Medulla oblongata (tissue), 1 donor: ENCODE measurements at regions not wholly inside any gene's neighbourhood (a gene's known extent, or its start where the extent isn't known, plus 50 kb on each side); places are given as distances from the start of the nearest gene placed in this dataset.

ENCODE experiments used
- DNase-seq: peaks from one replicate; pipeline ENCODE4 v3.0.0-alpha.2; 2015; ENCODE audit errors: extremely low spot score

DNA sequence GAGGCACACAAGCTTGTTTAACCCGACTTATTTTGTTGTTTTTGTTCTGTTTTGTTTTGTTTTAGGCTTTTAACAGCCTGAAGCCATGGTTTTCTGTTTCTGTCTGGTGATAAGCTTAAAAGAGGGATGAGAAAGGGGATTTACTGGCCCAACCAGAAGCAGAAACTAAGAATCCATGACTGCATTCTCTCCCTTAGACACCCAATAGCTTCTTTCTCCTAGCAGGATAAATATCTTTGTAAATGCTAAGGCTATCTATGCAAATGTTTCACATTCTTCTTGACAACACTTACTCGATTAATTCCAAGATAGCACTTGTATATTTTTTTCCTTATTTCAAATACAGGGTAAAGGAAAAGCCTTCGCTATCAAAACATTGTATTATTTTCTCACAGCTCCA, 53.7 kb upstream of the SMAD1 start:
- no peak for DNase-seq

DNA sequence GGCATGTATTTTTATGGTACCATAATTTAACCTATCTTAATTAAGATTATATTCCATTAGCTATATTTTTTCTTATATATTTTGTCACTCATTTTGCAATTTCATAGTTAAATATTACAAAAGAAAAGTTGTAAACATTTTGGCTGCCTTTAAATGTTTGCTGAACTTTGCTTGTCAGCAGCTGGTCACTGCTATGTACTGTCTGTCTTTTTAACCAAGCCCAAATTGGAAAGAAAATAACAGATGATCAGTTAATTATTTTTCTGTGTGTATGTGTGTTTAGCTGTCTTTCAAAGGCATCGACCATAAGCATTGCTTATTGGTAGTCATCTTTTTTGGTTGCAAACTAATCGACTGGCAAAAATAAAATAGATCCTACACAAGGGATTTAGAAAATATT, 54.4 kb upstream of the SMAD1 start:
- no peak for DNase-seq

DNA sequence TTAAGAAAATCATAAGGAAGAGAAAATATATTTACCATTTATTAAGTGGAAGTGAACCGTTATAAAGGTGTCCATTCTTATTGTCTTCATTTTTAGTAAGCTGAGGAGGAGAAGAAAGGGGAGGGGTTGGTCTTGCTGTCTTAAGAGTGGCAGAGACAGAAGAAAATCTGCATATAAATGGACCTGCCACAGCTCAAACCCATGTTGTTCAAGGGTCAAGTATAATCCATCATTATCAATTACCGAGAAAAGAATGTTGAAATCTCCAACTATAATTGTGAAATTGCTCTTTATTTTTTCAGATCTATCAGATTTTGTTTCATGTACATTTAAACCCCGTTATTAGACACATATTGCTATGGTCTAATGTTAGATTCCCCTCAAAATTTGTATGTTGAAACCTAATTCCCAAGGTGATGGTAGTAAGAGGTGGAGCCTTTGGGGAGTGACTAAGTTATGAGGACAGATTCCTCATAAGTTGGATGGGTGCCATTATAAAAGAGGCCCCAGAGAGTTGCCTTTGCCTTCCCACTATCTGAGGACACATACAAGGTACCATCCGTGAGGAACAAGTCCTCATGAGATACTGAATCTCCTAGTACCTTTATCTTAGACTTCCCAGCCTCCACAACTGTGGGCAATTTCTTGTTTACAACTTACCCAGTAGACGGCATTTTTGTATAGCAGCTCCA, 58.5 kb upstream of the SMAD1 start:
- no peak for DNase-seq

DNA sequence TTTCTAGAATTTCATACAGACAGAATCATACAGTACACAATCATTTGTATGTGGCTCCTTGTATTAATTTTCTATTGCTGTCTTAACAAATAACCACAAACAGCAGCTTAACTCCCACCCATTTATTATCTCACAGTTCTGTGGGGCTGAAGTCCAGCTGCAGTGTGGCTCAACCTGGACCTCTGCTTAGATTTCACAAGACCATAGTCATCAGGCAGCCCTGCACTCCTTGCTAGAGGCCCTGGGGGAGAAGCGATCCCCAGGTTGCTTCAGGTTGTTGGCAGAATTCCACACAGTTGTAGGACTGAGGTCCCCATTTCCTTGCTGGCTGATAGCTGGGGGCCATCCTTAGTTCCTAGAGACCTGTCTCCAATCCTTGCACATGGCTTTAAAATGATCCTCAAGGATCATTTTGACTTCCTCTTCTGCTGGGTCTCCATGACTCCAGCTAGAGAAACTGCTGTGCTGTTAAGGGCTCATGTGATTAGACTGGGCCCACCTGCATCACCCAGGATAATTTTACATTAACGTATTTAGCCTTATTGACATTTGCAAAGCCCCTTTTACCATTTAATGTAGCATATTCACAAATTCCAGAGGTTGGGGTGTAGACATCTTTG, 60.9 kb upstream of the SMAD1 start:
- no peak for DNase-seq

DNA sequence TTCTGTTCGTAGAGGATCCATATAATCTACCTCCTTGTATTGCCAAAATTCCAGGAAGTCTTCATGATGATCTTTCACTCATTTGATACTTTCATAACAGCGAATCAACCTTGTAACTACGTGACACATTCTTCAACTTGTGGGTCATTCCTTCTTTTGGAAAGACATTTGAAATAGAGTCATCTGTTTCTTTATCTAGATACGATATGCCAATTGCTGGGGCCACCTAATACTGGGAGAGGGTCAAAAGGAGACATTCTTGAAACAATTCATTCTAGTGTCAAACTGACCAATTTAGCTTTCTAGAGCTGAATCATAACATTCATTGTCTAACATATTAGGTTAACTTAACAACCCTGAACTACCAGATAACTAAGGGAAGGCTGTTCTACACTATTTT, 62.9 kb upstream of the SMAD1 start:
- DNase-seq = no peak

DNA sequence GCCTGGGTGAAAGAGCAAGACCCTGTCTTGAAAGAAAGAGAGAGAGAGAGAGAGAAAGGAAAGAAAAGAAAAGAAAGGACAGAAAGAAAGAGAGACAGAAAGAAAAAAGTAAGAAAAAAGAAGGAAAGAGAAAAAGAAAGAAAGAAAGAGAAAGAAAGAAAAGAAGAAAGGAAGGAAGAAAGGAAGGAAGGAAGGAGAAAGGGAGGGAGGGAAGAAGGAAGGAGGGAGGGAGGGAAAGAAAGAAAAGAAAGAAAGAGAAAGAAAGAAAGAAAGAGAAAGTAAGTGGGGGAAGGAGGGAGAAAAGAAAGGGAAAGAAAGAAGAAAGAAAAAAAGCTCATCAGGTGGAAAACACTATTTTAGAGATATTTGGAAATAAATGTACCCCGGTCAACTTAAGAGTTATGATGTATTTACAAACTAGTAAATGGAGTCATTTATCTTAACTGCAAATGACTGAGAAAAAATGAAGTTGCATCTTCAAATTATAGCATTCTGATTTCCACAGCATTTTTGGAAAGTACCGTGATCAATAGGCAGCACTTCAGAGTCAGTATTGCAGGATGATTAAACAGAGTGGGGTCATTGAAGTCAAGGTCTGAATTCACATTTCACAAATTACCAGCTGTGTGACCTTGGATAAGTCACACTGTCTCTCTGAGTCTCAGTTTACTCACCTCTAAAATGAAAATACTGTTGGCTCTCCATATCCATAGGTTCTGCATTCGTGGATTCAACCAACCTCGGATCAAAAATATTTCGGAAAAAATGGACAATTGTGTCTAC, 64.1 kb upstream of the SMAD1 start:
- DNase-seq = no peak

DNA sequence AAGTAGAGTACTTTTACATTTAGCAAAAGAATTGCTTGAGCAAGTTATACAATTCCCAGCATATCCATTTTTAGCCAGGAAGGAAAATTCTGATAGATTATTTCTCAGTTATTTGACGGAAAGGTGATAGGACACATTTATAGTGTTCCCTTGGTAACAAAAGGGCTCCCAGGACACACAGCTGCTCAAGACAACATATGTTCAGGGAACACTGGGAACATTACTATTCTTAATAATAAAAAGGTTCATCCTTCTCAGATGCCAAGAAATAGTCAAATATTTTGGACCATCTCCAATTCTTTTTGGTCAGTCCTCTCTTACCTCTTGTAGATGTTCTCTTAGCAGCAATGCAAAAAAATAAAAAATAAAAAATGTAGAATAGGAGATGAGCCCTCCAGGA, 66.8 kb upstream of the SMAD1 start:
- no peak for DNase-seq

DNA sequence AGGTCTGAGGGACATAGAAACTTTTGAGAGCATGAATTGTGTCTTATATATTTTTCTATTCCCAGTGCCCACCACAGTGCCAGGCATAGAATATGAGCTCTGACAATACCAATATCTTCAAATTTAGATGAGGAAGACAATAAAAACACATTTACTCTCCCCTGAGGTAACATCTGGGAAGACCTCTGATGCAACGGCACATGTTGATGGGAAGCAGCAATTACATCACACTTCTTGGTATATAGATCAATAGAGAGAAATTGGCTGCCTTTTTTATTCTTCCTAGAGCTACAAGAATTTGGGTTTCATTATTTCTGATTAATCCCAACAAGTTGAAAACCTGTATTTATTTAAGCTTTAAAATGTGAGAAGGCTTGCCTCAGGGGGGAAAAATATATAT, 67.4 kb upstream of the SMAD1 start:
- no peak for DNase-seq

DNA sequence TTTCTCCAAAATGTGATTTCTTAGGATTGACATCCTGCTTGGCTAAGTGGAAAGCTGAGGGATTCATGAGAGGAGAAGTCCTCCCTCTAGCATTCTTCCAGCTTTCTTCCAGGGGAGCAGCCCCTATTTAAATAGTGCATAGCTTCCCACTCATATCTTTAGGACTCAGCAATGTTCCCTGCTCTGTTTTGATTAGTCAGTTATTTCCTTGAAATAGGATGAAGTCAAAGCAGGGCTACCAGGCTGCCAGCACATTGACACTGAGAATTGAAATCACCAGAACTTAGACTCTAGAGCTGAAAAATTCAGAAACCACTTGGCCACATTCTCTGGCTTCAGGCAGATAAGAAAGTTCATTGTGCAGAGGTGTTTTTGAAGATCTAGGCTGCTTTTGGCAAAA, 74.7 kb upstream of the SMAD1 start:
- DNase-seq = no peak

DNA sequence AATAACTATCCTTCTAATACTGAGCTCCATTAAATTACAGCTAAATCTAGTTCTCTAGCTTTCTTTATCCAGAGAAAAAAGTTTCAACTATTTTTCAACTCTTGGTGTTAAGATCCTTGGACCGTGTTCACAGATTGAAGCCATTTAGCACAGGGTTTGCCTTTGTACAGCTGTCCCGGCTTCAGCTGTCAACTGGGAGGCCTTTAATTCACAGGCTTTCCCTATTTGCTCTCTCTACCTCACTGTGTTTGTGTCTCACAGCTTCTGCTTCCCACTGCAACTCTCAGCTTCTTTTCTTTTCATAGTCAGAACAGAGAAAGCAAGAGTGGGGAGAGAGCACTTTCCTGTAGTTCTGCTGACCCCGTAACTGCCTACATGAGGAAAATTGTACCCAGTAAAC, 76.9 kb upstream of the SMAD1 start:
- DNase-seq = peak; percentile 30

DNA sequence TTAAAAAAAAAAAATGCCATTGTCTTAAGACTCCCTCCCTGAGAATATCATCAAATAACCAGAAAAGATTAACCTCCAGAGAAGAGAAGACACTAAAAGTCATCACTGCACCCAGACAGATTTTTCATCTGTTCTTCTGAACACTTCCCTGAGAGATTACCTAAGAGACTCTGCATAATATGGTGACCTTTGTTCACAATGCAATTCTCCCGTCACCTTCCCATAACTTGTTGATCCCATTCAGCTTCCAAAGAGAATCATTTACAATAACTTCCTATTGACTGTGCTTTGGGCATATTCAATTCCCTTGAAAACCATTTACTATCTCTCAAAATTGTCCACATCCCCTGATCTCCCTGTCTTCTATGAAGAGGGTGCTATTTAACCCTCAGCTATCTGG, 85.1 kb upstream of the SMAD1 start:
- DNase-seq = no peak

DNA sequence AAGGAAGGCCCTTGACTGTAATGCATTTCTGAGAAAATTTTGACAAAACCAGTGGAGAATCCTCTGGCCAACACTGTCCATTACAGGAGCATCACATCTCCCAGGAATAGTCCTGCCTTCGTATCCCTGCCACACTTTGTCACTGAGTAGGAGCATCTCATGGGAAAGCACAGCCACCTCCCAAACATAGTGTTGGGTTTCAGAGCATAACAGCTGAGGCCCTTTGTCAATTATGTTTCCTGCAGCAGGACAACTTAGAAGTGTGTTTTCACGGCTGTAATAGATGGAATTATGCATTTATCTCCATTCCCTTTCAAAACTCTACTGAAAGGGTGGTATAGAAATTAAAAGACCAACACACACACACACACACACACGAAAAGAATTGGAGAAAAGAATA, 91.1 kb upstream of the SMAD1 start:
- DNase-seq = no peak

DNA sequence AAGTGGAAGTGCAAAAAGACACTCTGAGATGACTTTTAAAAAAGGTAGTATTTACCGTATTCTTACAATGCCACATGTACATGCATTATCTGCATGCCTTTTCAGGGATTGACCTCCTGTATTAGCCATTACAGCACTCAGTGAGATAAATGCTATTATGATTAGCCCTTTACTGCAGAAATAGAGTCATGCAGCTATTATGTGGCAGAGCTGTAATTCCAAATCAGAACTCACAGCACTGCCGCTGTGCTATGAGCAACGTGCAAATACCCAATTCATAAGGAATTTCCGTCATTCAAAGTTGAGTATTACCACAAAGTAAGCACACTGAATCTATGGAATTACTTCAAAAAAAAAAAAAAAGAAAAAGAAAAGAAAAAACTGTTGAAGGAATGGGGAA, 92.1 kb upstream of the SMAD1 start:
- no peak for DNase-seq

DNA sequence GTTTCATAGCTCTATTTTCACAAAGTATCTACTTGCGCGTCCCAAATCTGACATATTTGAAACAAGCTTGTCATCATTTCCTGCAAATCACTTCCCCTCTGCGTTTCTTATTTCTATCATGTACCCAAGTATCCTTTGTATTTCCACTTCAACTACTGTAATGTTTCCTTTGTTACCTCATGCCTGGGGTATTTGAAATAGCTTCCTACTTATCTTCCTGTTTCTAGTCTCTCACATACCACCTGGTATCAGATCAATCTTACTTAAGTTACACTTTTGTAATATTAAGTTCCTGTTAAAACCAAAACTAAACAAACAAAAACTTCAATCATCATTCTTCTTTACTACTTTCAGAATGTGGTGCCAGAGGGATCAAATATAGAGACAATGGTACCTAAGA, 93.6 kb upstream of the SMAD1 start:
- no peak for DNase-seq

DNA sequence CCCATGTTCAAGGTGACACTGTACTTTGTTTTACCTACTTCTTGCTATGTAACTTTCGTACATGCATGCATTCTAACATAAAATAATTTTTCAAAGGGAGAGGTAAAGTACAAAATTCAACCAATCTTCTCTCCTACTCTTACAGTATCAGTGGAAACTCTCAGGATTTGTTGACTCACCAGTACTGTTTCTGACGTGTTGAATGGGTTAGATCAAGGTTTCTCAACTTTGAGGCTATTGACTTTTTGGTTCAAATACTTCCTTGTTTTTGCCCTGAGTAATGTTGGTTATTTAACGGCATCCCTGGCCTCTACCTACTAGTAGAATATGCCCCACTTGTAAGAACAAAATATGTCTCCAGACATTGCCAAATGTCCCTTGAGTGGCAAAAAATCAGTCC, 94.6 kb upstream of the SMAD1 start:
- no peak for DNase-seq

DNA sequence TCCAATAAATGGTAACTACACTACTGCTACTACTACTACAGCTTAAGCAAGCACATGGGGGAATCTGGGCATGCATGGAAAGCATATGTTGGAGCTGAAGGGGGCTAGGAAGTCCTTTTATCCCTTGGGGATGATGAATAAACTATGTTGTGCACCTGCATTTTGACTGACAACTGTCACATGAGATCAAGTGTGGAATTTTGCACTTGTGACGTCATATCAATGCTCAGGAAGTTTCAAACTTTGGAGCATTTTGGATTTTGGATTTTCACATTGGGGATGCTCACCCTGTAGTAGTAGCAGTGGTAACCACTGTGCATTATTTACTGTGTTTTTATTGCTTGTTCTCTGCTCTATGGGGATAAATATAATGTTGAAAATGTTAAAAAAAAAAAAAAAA, 100.5 kb upstream of the SMAD1 start:
- no peak for DNase-seq

DNA sequence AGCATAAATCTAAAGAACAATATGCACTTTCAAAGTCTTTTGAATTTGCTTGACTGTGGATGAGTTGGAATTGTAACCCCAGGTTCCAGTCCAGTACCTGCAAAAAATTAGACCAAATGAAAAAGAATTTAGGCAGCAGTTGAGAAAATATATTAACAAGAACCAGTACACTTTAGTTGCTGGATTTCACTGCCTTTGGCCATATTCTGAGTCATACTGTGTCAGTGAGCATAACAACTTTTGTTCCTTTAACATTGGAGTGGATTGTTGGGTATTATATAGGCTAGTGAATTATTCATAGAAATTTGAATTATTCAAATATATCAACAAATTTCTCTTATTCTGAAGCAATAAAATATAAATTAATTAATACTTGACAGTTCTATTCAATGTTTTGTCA, 101.5 kb upstream of the SMAD1 start:
- DNase-seq = no peak

DNA sequence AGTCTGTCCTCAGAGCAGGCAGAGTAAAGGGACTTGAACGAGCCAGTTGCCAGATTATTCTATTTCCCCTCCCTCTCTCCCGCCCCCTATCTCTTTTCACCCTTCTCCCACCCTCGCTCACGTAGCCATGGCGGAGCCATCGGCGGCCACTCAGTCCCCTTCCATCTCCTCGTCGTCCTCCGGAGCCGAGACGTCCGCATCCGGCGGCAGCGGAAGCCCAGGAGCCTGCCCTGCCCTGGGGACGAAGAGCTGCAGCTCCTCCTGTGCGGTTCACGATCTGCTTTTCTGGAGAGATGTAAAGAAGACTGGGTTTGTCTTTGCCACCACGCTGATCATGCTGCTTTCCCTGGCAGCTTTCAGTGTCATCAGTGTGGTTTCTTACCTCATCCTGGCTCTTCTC, 106.2 kb upstream of the SMAD1 start:
- no peak for DNase-seq

DNA sequence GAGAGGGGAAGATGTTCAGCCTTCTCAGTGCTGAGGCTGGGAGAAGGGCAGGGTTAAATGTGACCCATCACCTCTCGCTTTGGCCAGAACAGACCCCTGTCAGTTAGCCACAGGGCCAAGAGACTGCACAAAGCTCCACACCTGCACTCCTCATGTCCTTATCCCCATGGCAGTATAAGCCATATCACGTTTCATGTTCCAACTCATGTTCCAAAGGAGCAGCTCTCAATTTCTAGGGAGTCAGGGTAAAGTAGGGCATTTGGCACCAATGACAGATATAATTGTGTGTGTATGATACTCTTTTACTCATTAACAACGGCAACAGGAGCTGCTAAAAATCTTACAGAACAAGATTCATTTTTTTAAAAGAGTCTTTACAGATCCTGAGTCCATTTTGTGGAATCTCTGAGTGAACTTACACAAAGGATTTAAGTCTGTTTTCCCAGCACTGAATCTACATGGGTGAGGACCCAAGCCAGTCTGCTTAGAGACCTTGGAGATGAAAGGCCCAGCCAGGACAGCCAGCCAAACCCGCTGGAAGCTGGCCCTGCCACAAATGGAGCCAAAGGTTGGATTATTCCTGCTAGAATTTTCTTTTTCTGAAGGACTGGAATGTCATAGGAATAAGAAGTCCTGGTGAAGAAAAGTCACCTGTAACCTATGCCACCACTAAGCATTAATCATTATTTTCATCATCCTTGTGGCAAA, 129.1 kb upstream of the SMAD1 start:
- DNase-seq = peak; percentile 76

DNA sequence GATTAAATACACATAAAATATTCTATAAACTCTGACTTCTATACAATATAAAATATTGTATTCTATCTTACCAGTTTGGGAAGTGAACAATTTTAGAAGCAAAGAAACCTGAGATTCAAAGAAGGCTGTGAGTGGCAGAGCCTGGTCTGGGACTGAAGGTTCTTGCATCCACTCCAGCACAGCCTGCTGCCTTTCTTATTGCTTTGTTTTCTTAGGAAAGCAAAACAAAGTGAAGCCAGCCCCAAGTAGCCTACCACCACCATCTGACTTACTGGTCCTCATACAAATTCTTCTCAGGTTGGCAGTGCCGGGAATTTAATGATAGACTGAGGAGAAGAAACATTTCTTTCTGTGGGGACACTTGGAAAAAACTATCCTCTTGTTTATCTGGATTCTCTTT, 129.7 kb upstream of the SMAD1 start:
- peak; percentile 57 for DNase-seq

DNA sequence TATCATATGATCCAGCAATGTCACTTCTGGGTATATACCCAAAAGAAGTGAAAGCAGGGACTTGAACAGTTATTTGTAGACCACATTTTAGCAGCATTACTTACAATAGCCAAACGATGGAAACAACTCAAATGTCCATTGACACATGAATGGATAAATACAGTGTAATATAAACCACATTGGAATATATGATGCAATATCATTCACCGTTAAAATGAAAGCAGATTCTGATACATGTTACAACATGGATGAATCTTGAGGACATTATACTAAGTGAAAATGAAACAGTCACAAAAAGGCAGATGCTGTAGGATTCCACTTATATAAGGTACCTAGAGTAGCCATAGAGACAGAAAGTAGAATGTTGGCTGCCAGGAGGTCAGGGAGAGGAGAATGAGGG, 130.5 kb upstream of the SMAD1 start:
- DNase-seq = no peak

DNA sequence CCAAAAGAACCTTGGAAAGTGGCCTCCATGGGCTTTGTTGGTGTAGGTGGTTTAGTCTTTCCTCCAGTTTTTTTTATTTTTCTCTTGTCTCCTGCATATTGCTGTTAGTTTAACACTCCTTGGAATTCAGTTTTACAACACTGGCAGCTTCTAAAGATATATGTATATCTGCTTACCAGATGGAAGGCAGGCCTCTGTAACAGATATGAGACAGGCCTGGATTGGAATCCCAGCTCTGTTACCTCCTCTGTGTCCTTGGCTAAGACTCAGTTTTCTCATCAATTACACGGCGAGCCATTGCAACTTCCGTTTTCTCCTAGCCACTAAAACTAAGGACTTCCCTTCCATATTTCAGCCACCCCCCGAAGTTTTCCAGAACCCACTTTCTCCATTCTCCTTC, 133.4 kb upstream of the SMAD1 start:
- DNase-seq = no peak

DNA sequence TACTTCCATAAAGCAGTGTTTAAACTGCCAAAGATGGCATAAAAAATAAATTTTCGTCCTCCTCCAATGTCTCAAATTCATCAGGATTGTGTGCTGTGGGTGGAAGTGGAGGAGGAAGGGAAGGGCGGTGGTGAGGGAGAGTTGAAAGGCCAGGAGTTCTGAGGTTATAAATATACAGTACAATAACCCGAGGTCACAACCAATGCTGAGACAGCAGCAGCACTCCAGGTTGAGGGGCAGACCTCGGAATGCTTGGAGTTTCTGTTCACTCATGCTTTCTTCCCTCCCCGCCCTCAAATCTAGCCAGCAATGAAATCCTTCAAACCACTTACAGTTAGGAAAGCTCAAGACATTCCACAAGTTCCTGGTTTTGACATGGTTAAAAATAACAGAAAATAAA, 134.0 kb upstream of the SMAD1 start:
- DNase-seq = no peak
